ENCODE measurements at regions not wholly inside any gene's neighbourhood (a gene's known extent, or its start where the extent isn't known, plus 50 kb on each side); places are given as distances from the start of the nearest gene placed in this dataset.

- TF ChIP-seq GATA2 (IDR thresholded peaks at IDR 0.05; ENCODE audit: low read depth, low read length) (no peak), GATA3 (IDR thresholded peaks at IDR 0.05; ENCODE audit: low read depth, low read length) (no peak)
Observed at GRCh38 chr16:75929046-75929445, 202.8 kb upstream of the CPHXL start.
